ENCODE measurements at regions not wholly inside any gene's neighbourhood (a gene's known extent, or its start where the extent isn't known, plus 50 kb on each side); places are given as distances from the start of the nearest gene placed in this dataset.

GRCh38 chr13:111555903-111556302 lies 235.5 kb downstream of the TEX29 start:
- TF ChIP-seq ZFX (IDR thresholded peaks at IDR 0.05; ENCODE audit: borderline replicate concordance) = no peak
- TF ChIP-seq, protein P1, sequence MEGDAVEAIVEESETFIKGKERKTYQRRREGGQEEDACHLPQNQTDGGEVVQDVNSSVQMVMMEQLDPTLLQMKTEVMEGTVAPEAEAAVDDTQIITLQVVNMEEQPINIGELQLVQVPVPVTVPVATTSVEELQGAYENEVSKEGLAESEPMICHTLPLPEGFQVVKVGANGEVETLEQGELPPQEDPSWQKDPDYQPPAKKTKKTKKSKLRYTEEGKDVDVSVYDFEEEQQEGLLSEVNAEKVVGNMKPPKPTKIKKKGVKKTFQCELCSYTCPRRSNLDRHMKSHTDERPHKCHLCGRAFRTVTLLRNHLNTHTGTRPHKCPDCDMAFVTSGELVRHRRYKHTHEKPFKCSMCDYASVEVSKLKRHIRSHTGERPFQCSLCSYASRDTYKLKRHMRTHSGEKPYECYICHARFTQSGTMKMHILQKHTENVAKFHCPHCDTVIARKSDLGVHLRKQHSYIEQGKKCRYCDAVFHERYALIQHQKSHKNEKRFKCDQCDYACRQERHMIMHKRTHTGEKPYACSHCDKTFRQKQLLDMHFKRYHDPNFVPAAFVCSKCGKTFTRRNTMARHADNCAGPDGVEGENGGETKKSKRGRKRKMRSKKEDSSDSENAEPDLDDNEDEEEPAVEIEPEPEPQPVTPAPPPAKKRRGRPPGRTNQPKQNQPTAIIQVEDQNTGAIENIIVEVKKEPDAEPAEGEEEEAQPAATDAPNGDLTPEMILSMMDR (IDR thresholded peaks at IDR 0.05) = no peak
- no peak overlapping the region for H3K27ac ChIP-seq

DNA sequence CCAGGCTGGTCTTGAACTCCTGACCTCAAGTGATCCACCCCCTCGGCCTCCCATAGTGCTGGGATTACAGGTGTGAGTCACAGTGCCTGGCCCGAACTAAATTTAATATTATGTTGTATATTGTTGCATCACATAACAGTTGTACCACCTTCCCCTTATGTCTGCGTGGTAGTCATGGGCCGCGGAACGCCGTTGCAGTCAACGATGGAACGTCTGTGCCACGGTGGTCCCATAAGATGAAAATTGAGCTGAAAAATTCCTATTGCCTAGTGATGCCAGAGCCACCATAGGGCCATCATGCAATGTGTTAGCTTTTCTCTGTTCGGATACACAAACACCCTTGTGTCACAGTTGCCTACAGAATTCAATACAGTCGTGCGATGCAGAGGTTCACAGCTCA lies 236.1 kb downstream of the TEX29 start:
- TF ChIP-seq, protein P1 (IDR thresholded peaks at IDR 0.05) = no peak
- TF ChIP-seq ZFX (IDR thresholded peaks at IDR 0.05; ENCODE audit: borderline replicate concordance) = no peak
- no peak overlapping the region for H3K27ac ChIP-seq

DNA sequence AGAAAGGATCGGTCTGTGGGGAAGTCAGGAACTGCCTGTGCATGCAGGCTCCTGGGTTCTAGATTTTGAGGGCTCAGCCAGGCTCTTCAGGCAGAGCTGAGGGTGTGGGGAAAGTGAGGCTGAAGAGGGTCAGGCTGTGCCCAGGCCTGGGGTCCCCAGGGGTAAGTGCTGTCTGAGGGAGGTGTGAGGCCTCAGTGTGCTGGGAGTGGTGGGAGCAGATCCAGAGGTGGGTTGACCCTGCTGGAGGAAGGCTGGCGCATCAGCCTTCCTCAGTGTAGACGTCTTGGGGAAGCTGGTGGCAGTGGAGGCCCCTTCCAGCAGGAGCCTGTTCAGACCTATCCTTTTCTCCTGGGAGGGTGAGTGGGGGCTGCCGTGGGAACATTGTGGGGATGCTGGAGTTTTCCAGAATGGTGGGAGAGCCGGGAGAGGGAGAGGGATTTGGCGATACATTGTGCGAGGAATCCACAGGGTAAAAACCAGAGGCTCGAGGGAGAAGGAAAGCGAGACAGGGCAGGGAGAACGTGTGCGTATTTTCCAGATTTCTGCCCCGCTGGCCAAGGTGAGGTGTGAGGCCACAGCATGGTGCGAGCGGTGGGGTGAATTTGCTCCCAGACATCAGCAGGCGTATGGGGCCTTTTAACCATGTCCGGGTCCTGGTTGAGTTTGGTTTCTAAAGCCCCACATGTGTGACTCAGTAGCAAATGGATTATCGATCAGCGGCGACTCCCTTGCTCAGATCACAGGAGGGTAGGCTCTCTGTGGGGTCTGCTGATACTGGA lies 237.7 kb downstream of the TEX29 start:
- H3K27ac ChIP-seq = no peak overlapping the region
- TF ChIP-seq, protein P1 (IDR thresholded peaks at IDR 0.05) = no peak
- TF ChIP-seq ZFX (IDR thresholded peaks at IDR 0.05; ENCODE audit: borderline replicate concordance) = no peak

DNA sequence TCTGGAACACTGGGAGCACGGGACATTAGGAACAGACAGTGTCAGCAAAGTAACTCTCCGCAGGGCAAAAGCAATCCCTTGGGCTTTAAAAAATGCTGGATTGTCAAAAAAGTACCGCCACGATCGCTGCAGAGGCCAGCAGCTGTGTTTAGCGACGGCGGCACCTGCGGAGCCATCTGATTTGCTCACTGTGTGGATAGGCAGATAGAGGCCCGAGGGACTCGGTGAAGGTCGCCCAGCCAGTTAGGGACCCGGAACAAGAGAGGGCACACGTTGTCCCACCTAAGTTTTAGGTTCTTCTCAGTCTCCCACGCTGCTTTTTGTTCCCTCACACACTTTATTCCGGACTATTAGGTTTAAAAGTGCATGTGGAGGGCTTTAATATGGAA lies 238.3 kb downstream of the TEX29 start:
- H3K27ac ChIP-seq = no peak overlapping the region
- TF ChIP-seq, protein P1 (IDR thresholded peaks at IDR 0.05) = no peak
- TF ChIP-seq ZFX (IDR thresholded peaks at IDR 0.05; ENCODE audit: borderline replicate concordance) = no peak

DNA sequence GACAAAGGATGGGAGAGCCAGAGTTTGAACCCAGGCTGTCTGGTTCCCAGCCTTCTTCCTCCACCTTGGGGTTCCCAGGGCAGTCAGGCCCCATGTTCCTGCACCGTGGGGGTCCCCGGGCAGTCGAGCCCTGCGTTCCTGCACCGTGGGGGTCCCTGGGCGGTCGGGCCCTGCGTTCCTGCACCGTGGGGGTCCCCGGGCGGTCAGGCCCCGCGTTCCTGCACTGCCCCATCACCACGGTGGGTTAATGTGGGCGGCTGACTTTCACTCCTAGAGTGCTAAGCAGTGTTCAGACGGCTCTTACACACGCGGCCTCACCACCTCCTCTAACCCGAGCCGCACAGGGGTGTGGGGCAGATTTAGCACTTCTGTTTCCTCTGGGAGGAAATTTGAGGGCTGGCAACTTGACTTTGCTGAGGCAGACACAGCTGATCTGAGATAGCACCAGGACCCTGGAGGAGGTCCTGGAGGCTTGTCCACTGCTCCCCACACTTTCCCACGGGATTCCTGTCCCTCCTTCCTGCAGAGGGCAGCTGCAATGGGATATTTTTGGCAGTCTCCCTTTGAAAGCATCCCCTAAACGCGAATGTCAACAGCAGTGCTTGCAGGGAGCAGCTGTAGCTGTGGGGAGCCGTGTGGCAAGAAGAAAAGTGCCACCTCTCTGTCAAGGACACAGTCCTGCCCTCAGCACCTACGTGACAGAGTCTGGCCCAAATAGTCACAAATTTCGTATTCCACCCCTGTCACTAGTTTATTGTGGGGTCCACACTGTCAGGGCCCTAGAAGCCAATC lies 239.4 kb downstream of the TEX29 start:
- no peak for TF ChIP-seq ZFX (IDR thresholded peaks at IDR 0.05; ENCODE audit: borderline replicate concordance)
- TF ChIP-seq, protein P1 (IDR thresholded peaks at IDR 0.05) = no peak
- H3K27ac ChIP-seq = no peak overlapping the region

DNA sequence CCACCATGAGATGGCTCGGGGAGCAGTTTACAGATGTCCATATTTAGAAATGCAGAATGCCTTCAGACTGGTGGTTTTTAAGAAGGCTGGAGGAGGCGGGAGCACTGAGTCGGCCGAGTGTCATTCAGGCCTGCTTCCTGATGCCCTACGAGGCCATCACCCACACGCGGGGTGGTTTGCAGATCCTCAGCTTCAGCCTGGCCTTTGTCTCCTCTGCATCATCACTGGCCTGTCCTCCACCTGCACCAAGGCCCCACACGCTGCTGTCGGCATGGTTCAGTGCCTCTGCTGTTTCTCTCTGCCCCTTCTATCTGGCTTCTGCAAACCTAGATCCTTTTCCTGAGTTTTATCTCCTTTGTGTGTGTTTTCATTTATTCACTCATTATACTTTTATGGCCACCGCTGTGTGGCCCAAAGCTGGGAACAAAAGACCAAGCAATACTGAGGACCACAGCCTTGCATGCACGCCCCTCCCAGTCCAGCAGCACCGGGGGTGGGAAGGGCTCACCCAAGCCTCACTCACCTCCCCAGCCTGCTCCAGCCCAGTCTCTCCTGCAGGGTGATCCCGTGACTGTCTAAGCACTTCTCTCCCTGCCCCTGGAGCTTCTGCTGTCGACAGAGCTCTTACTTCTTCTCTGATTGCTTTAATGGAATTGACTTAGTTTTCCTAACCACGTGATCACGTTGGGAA lies 240.8 kb downstream of the TEX29 start:
- no peak for TF ChIP-seq ZFX (IDR thresholded peaks at IDR 0.05; ENCODE audit: borderline replicate concordance)
- TF ChIP-seq, protein P1 (IDR thresholded peaks at IDR 0.05) = no peak
- no peak overlapping the region for H3K27ac ChIP-seq
